SK-N-SH (cell line): ENCODE measurements at regions not wholly inside any gene's neighbourhood (a gene's known extent, or its start where the extent isn't known, plus 50 kb on each side); places are given as distances from the start of the nearest gene placed in this dataset.

Experiments used
- small RNA-seq, 7 experiments: library from RNA; depleted of rRNA; stranded (forward); fragments of <200 nt; gene quantifications; one replicate each; pipeline ENCODE3, GENCODE V24; 2012

Small RNAs in the stretch of these regions (small RNA-seq; reads per million reads assigned to genes)
- gene AC244157.1 (0 to 2.3 (median 0) reads per million in 7 experiments), gene AC245028.1 (0 reads per million in 7 experiments), gene AC245028.2 (0 reads per million in 7 experiments), gene AC245028.3 (0 reads per million in 7 experiments), gene IGLV3-13 (0 reads per million in 7 experiments), gene IGLV3-15 (0 reads per million in 7 experiments), gene IGLV3-17 (0 reads per million in 7 experiments), gene IGLVI-20 (0 reads per million in 7 experiments), gene IGLVVI-22-1 (0 reads per million in 7 experiments)
